Uterus (tissue), 2 donors: ENCODE measurements at regions not wholly inside any gene's neighbourhood (a gene's known extent, or its start where the extent isn't known, plus 50 kb on each side); places are given as distances from the start of the nearest gene placed in this dataset.

ENCODE experiments used
- CTCF ChIP-seq, 4 experiments: fragments of 200-600 bp in 2 of 4; fragments of 450-650 bp in 2 of 4; sonication (generic) in 2 of 4; IDR thresholded peaks; one replicate each; pipeline ENCODE4 v1.5.1; 2016 to 2019; ENCODE audit warnings: antibody characterized with exemption in 4 of 4, mild to moderate bottlenecking in 2 of 4, moderate library complexity in 1 of 4
- POLR2A ChIP-seq, 2 donors: fragments of 450-650 bp; IDR thresholded peaks; one replicate each; pipeline ENCODE4 v1.6.1; 2016; ENCODE audit warnings: antibody characterized with exemption in 2 of 2, mild to moderate bottlenecking in 1 of 2, moderate library complexity in 1 of 2

GRCh38 chr7:25671111-25671510 lies 442.8 kb upstream of the NPVF start:
- TF ChIP-seq CTCF (IDR thresholded peaks at IDR 0.05) = no peak
- no peak for TF ChIP-seq POLR2A (IDR thresholded peaks at IDR 0.05)
